ENCODE measurements at regions not wholly inside any gene's neighbourhood (a gene's known extent, or its start where the extent isn't known, plus 50 kb on each side); places are given as distances from the start of the nearest gene placed in this dataset.
"Not testable (repeated sequence)": the region's sequence is repeated elsewhere in the genome, so short reads cannot be mapped to it uniquely, and the experiment has no call there.

GRCh38 chr2:146709004-146709403, 1135.8 kb upstream of the ACVR2A start:
- no peak overlapping the region for H3K4me3 ChIP-seq (replicated peaks in 1 of 4; ENCODE audit: control extremely low read depth in 1 of 4, insufficient read depth in 1 of 4, low read depth in 3 of 4, low read length in 4 of 4)
- H3K27me3 ChIP-seq (ENCODE audit: control insufficient read depth, insufficient read depth, low read length), result no peaks in the 10 kb centered on the region
- H4K20me1 ChIP-seq (ENCODE audit: control insufficient read depth, extremely low read depth, insufficient read depth, low read length), result no peaks in the 10 kb centered on the region
- H3K4me2 ChIP-seq (ENCODE audit: extremely low read depth, insufficient read depth, low read length), result no peak overlapping the region
- no peak for DNase-seq (ENCODE audit: low read depth in 2 of 2)
- H3K9me3 ChIP-seq (ENCODE audit: control insufficient read depth, insufficient read depth, low read depth, low read length), result no peaks in the 10 kb centered on the region
- no peaks in the 10 kb centered on the region for H3K36me3 ChIP-seq (ENCODE audit: control insufficient read depth, insufficient read depth, low read length)
- no peak overlapping the region for H3K9ac ChIP-seq (ENCODE audit: insufficient read depth, low read length)
- TF ChIP-seq EZH2 (IDR thresholded peaks at IDR 0.05; ENCODE audit: low read length, missing control alignments) (no peak), CTCF (conservative IDR thresholded peaks at IDR 0.05 in 1 of 2, IDR thresholded peaks at IDR 0.05 in 1 of 2; ENCODE audit: low read depth in 1 of 2, low read length in 2 of 2) (no peak)
- no peak overlapping the region for H3K27ac ChIP-seq (ENCODE audit: insufficient read depth, low read length)
- no peak overlapping the region for H2AFZ ChIP-seq (ENCODE audit: low read length)
- no peaks in the 10 kb centered on the region for H3K79me2 ChIP-seq (ENCODE audit: control insufficient read depth, insufficient read depth, low read length)
- H3K4me1 ChIP-seq (ENCODE audit: control insufficient read depth, extremely low read depth, insufficient read depth, low read length), result no peaks in the 10 kb centered on the region

GRCh38 chr2:146701183-146701582, 1143.6 kb upstream of the ACVR2A start:
- Histone ChIP-seq H3K4me3 (replicated peaks in 1 of 4; ENCODE audit: control extremely low read depth in 1 of 4, insufficient read depth in 1 of 4, low read depth in 3 of 4, low read length in 4 of 4) (no peak overlapping the region), H3K4me2 (ENCODE audit: extremely low read depth, insufficient read depth, low read length) (no peak overlapping the region), H3K9ac (ENCODE audit: insufficient read depth, low read length) (no peak overlapping the region), H3K27ac (ENCODE audit: insufficient read depth, low read length) (no peak overlapping the region), H3K27me3 (ENCODE audit: control insufficient read depth, insufficient read depth, low read length) (no peaks in the 10 kb centered on the region), H3K36me3 (ENCODE audit: control insufficient read depth, insufficient read depth, low read length) (no peaks in the 10 kb centered on the region), H3K4me1 (ENCODE audit: control insufficient read depth, extremely low read depth, insufficient read depth, low read length) (no peaks in the 10 kb centered on the region), H2AFZ (ENCODE audit: low read length) (no peak overlapping the region), H4K20me1 (ENCODE audit: control insufficient read depth, extremely low read depth, insufficient read depth, low read length) (no peaks in the 10 kb centered on the region), H3K79me2 (ENCODE audit: control insufficient read depth, insufficient read depth, low read length) (no peaks in the 10 kb centered on the region), H3K9me3 (ENCODE audit: control insufficient read depth, insufficient read depth, low read depth, low read length) (no peaks in the 10 kb centered on the region)
- no peak for DNase-seq (ENCODE audit: low read depth in 2 of 2)
- no peak for TF ChIP-seq CTCF (conservative IDR thresholded peaks at IDR 0.05 in 1 of 2, IDR thresholded peaks at IDR 0.05 in 1 of 2; ENCODE audit: low read depth in 1 of 2, low read length in 2 of 2)

- Histone ChIP-seq H4K20me1 (ENCODE audit: control insufficient read depth, extremely low read depth, insufficient read depth, low read length) (no peaks in the 10 kb centered on the region), H3K4me2 (ENCODE audit: extremely low read depth, insufficient read depth, low read length) (no peak overlapping the region), H3K36me3 (ENCODE audit: control insufficient read depth, insufficient read depth, low read length) (no peaks in the 10 kb centered on the region), H3K79me2 (ENCODE audit: control insufficient read depth, insufficient read depth, low read length) (no peaks in the 10 kb centered on the region), H3K9ac (ENCODE audit: insufficient read depth, low read length) (no peak overlapping the region), H3K27ac (ENCODE audit: insufficient read depth, low read length) (no peak overlapping the region), H3K4me1 (ENCODE audit: control insufficient read depth, extremely low read depth, insufficient read depth, low read length) (no peaks in the 10 kb centered on the region), H3K27me3 (ENCODE audit: control insufficient read depth, insufficient read depth, low read length) (no peaks in the 10 kb centered on the region), H3K4me3 (replicated peaks in 1 of 4; ENCODE audit: control extremely low read depth in 1 of 4, insufficient read depth in 1 of 4, low read depth in 3 of 4, low read length in 4 of 4) (no peak overlapping the region), H3K9me3 (ENCODE audit: control insufficient read depth, insufficient read depth, low read depth, low read length) (no peaks in the 10 kb centered on the region), H2AFZ (ENCODE audit: low read length) (no peak overlapping the region)
- DNase-seq (ENCODE audit: low read depth in 2 of 2), result no peak
- TF ChIP-seq CTCF (conservative IDR thresholded peaks at IDR 0.05 in 1 of 2, IDR thresholded peaks at IDR 0.05 in 1 of 2; ENCODE audit: low read depth in 1 of 2, low read length in 2 of 2) (no peak), EZH2 (IDR thresholded peaks at IDR 0.05; ENCODE audit: low read length, missing control alignments) (no peak)
Measured at GRCh38 chr2:146697307-146697706, 1147.5 kb upstream of the ACVR2A start.

- not testable (repeated sequence) for H3K27me3 ChIP-seq (ENCODE audit: control insufficient read depth, insufficient read depth, low read length); H3K9me3 ChIP-seq (ENCODE audit: control insufficient read depth, insufficient read depth, low read depth, low read length); H4K20me1 ChIP-seq (ENCODE audit: control insufficient read depth, extremely low read depth, insufficient read depth, low read length); H3K4me2 ChIP-seq (ENCODE audit: extremely low read depth, insufficient read depth, low read length); H3K36me3 ChIP-seq (ENCODE audit: control insufficient read depth, insufficient read depth, low read length); H3K27ac ChIP-seq (ENCODE audit: insufficient read depth, low read length); H3K4me1 ChIP-seq (ENCODE audit: control insufficient read depth, extremely low read depth, insufficient read depth, low read length); H3K79me2 ChIP-seq (ENCODE audit: control insufficient read depth, insufficient read depth, low read length); H2AFZ ChIP-seq (ENCODE audit: low read length); H3K9ac ChIP-seq (ENCODE audit: insufficient read depth, low read length); DNase-seq (ENCODE audit: low read depth in 2 of 2); H3K4me3 ChIP-seq (replicated peaks in 1 of 4; ENCODE audit: control extremely low read depth in 1 of 4, insufficient read depth in 1 of 4, low read depth in 3 of 4, low read length in 4 of 4)
Measured at GRCh38 chr2:146696787-146697186, 1148.0 kb upstream of the ACVR2A start.

All from fibroblast of lung (primary cell).